Activated T-cell treated with anti-CD3 and anti-CD28 coated beads for 24 hours (primary cell): ENCODE measurements at regions not wholly inside any gene's neighbourhood (a gene's known extent, or its start where the extent isn't known, plus 50 kb on each side); places are given as distances from the start of the nearest gene placed in this dataset.
"Not testable (repeated sequence)": the region's sequence is repeated elsewhere in the genome, so short reads cannot be mapped to it uniquely, and the experiment has no call there.

Experiments
- DNase-seq: peaks from one replicate; pipeline ENCODE4 v3.0.0-alpha.2; 2020; ENCODE audit warnings: low read depth

- DNase-seq, result no peak
Measured at GRCh38 chr17:72558971-72559476, 438.2 kb downstream of the SOX9 start.

DNA sequence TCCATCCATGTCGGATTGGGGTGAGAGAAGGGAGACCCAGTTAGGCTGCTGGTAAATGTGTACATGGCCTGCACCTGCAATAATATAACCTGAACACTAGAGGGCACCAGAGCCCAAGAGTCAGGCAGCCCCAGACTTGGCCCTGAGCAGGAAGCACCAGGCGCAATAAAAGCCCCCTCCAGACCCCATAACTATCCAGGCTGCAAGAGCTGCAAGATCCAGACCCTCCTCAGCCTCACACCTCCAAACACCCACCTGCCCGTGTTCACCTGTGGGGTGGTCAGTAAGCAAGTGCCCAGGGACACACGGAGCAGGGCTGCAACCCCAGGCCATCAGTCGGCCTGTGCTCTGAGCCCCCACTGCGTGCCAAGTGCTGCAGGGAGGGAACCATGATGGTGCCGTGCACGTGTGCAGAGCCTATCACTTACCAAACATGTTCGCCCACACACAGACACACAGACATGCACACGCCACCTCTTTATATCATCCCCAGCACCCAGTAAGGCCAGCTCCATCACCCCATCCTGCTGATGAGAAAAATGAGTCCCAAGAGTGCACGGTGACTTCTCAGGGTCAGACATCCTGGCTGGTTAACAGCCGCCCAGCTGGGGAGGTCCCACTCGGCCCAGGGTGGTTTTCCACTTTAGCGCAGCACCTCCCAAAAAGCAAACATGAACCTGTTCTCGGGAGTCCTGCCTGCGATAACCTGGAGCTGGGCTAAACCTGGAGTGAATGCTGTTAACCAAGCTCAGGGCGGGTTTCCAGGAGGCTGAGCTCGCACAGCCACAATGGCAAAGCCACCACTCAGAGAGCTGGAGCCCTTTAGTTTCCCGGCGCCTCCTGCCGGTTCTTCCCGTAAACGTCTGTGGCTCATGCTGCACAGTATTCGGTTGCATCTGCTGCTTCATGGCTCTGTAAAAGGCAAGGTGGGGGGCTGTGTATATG, 439.8 kb downstream of the SOX9 start:
- DNase-seq, result peak; percentile 24

DNA sequence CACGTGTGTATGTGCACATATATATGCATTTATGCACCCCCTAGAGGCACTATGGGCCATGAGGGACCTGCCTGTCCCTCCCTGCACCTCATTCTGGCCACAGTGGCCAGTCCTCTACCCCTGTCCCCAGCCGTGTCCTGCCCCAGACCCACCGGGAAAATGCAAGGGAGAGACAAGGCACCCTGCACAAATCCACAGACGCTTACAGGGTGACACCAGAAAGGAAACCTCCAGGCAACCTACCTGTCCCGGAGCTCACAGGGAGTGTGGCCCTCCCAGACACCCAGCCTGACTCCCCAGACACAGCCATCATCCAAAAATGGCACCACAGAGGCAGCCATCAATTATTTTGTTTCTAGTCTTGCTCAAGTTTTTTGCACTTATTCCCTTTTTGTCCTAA, 440.4 kb downstream of the SOX9 start:
- DNase-seq, result no peak

DNA sequence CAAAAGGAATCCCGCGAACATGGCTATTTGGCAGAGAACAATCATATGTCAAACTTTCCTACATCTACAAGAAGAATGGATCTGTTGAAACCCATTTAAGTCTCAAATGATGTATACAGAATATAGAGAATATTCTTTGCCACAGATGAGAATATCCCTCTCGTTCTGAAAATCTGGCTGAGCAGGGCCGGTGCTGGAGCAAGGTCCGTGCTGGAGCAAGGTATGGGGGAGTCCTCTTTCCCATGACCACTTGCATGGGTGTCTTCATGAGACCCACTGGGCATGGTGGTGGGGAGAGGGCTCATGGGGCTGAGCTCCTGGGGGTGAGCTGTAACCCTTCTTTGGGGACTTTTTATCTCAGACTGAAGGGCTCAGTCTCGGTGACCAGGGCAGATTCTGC, 440.9 kb downstream of the SOX9 start:
- DNase-seq, result no peak

- DNase-seq, result no peak
Measured at GRCh38 chr17:72562615-72563188, 441.9 kb downstream of the SOX9 start.

- DNase-seq, result no peak
Measured at GRCh38 chr17:72563952-72564351, 443.1 kb downstream of the SOX9 start.

- no peak for DNase-seq
Measured at GRCh38 chr17:72565006-72565405, 444.2 kb downstream of the SOX9 start.

GRCh38 chr17:72565758-72566157, 444.9 kb downstream of the SOX9 start:
- DNase-seq, result no peak

DNA sequence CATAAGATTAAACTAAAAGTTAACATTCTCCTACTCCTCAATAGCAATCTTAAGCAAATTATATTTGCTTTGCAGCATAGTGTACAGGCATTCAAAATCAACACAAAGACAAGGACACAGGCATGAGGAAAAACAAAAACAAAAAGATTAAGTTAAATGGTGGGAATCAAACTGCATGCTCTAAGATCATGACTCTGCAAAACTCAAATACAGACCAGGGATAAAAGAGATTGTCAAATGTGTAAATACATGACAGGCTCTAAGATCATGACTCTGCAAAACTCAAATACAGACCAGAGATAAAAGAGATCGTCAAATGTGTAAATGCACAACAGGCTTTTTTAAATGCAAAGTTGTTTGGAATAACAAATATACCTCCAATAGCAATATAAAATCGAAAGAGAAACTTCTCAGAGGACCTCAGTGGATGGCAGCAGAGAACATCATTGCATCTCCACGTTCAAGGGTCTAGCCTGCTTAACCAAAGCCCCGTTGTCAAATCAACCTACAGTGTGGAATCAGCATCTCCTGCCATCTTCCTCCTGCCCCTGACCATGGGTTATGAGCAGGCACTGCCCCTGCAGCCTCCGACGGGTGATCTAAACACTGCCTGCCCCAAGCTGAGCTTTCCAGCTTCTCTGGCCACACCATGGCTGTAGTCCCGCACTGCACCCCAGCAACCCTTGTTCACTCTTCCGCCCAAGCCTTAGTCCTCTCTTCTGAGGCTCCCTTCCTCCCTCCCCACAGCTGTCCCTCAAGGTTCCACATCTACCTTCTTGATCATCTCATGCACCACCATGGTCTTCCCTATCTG, 446.1 kb downstream of the SOX9 start:
- DNase-seq, result no peak

- DNase-seq, result no peak
Measured at GRCh38 chr17:72567774-72568173, 447.0 kb downstream of the SOX9 start.

DNA sequence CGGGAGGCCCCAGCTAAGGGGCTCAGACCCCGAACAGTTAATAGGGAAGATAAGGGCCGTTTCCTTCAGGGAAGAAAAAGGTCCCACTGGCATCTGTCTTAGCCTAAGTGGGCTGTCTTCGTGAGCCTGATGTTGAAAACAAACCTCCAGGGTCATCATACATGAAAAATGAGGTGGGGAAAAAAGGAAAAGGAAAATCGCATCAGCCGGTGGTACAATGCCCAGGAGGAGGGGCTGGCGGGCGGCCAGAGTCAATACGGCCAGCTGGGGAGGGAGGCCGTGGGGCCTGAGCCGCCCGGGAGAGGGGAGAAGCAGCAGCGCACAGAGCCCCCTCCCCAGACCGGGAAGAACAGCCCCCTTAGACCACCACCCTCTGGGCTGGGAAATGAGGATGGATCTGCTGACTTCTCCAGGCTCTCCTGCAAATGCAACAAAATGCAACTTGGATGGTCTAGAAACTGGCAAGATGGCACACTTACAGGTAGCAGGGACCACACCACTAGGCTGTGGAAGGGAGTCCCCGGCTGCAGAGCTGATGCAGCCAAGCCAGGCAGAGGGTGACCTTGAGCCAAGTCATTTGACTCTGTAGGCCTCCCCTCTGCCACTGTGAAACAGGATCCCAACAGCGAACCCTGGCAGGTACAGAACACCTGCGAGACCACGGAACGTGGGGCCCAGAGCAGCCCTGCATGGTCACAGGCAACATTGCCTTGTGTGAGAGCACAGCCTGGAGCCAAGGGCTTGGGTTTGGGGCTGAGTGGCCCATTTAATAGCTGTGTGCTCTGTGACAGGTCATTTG, 448.5 kb downstream of the SOX9 start:
- no peak for DNase-seq

DNA sequence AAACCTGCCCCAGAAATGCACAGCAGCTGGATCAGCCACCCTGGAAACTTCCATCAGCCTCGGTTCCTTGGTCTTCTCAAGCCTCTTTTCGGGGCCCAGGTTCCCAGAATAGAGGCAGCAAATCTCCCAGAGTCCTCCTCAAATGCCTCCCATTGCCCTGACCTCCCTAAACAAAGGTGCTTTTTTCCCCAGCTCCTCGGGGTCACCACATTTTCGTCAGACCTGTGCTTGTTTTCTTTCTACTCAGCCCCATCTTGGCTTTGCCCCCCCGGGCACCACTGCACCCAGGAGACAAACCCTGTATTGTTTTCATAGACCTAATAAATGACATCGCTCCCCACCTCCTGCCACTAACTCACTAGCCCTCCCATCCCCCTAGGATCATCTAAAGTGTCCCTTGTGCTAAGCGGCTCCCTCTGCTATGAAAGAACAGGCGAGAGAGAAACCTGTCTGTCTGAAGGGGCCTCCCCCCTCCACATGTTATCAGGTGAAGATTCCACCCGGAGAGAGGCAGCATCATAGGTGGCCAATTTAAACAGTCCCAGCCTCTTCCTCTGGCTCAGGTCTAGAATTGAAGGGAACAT, 451.1 kb downstream of the SOX9 start:
- DNase-seq, result no peak

DNA sequence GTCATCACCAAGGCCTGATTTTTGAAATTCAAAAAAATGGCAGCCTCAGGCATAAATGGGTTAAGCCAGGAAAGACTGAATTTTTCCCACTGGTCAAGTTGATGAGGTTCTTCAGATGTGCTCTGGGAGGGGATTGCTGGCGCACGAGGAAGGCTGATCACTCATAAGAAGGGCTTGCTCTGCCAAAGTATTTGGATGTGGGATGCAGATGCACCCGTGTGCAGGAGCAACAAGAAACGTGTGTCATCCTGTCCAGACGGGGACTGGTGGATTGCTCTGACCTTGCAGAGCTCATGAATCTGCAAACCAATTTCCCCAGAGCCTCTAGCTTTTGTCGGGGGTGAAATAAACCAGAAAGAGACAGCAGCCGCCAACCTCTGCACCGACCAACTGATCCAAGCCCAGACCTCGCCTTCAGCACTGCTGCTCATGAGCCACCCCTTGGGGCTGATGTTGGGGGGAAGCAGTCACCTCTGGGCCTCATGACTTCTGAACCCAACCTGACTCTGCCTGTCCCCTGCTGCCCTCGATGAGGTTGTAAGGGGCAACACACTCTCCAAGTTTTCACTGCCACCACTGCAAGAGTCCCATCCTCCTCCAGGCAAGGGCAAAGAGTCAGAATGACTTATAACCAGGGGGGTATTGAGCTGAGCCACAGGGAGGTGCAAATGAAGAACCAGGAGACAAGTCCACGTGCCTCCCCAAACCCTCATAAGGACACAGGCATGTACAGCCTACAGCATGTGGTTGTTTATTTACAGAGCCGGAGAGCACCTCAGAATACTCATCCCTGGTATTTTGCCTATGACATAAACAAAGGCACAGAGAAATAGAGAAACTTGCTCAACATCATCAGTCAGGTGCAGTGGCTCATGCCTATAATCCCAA, 452.0 kb downstream of the SOX9 start:
- no peak for DNase-seq

DNA sequence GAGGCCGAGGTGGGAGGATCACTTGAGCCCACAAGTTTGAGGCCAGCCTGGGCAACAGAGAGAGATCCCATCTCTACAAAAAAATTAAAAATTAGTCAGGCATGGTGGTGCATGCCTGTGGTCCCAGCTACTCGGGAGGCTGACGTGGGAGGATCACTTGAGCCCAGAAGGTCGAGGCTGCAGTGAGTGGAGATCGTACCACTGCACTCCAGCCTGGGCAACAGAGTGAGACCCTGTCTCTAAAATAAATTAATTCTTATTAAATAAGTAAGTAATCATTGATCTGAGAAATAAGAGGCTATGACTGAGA, 452.6 kb downstream of the SOX9 start:
- not testable (repeated sequence) for DNase-seq

- no peak for DNase-seq
Measured at GRCh38 chr17:72574675-72575510, 454.1 kb downstream of the SOX9 start.

DNA sequence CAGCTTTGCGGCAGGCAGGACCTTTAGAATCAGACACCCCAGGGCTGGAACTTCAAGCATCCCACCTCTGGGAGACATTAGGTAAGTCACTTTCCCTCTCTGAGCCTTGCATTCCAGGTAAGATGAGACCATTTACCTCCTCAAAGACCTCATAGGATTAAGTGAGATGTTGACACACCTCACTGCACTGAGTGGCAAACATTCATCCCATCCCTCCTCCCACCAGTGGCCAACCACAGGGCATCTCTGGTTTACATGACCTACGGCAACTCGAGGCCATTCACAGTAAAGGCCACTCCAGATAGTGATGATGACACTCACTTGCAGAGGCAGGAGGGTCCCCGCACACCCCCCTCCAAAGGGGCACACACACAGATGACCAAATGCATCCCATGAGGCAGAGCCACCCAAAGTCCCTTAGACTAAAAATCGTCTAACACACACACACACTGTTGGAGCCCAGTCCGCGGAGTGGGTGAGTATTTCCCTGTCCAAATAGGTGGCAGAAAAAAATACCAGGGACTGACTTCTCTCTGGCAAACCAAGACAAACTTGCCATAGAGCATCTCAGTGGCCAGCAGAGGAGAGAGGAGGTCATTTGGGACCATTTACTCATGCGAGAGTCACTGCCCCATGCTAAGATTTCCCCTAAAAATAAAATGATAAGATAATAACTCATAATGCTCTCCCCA, 454.9 kb downstream of the SOX9 start:
- no peak for DNase-seq

GRCh38 chr17:72576289-72576759, 455.5 kb downstream of the SOX9 start:
- DNase-seq, result no peak

DNA sequence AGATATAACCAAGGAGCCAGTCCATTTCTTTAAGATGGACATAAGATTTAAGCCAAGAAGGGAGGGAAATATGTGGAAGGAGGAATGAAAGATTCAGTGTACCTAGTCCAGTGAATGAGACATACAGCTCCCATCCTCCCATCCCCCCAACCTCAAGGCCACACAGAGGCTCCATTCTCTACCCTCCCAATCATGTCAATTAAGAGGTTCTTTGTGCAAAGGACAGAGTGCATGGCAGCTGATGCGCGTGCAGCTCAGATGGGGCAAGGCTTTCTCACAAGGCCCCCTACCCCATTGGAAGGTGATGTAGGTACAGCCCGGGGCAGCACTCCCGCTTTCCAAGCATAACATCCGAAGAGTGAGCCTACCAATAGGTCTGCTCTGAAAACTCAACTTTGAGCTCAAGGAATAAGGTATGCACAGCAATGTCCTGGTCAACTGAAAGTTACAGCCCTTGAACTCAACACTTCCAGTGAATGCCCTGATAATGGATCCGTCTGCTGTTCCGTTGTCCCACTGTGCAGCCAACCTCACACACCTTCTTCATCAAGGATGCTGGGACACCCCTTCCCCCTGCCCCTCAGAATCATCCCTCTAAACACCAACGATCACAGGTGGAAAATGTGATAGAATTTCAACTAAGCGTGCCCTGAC, 458.1 kb downstream of the SOX9 start:
- DNase-seq, result no peak
